GM21447 (cell line): ENCODE measurements at regions not wholly inside any gene's neighbourhood (a gene's known extent, or its start where the extent isn't known, plus 50 kb on each side); places are given as distances from the start of the nearest gene placed in this dataset.
"Not testable (repeated sequence)": the region's sequence is repeated elsewhere in the genome, so short reads cannot be mapped to it uniquely, and the experiment has no call there.

Experiments
- ATAC-seq: cut with Tn5 transposase; IDR thresholded peaks from one replicate; pipeline ENCODE4 v1.9.1; 2021; ENCODE audit not compliant: unreplicated experiment

- no peak for ATAC-seq
Measured at GRCh38 chr4:94011190-94011589, 182.6 kb downstream of the ATOH1 start.

DNA sequence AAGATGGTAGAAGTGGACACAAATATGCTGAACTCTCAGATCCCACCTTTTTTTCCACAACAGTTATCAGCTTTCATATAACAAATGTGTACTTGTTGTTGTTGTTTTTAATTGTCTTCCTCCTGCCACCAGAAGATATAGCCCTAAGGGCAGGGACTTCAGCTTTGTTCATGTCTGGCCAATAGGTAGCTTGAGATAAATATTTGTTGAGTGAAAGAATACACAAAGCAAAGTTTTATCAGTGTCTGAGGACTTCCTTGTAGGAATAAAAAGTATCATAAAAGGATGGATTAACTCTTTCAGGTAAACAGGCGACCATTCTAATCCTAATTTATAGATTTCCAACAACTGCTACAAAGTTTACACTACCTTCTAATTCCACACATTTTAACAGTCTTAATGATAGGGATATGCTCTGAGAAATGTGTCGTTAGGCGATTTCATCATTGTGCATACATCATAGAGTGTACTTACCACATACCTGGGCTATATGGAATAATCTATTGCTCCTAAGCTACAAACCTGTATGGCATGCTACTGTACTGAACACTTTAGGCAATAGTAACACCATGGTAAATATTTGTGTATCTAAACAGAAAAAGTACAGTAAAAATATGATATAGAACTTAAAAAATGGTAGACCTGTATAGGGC, 186.1 kb downstream of the ATOH1 start:
- no peak for ATAC-seq

DNA sequence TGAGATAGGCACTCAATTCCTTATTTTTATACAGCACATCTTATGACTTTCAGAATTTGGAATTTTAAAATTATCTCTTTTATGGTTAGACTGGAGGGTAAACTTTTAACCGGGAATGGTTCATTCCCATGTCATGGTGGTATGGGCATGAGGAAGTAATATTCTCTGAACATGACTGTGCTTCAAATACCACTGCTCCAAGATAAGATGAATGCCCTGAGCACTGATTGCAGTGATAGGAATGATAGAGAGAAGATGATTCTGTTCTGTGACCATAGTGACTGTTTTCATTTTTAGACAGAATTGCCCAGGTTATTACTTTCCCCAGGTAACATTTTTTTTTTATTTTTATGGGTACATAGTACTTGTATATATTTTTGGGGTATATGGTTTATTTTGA, 187.4 kb downstream of the ATOH1 start:
- no peak for ATAC-seq

DNA sequence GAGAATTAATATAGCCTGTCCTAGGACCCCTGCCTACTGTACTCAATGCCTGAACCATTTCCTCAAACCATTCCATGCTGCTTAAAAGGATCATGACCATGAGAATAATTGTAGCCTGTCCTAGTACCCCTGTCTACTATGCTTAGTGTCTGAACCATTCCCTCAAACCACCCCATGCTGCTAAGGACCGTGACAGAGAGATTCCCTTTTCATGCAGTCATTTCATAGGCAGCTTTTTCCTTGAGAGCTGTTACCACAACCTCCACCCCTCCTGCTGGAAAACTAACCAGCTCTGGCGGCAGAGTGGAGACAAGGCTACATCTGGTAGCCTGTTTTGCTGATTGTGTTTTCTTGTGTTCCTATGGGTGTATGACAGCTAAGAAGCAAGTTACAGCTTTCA, 174.9 kb upstream of the SMARCAD1 start:
- no peak for ATAC-seq

DNA sequence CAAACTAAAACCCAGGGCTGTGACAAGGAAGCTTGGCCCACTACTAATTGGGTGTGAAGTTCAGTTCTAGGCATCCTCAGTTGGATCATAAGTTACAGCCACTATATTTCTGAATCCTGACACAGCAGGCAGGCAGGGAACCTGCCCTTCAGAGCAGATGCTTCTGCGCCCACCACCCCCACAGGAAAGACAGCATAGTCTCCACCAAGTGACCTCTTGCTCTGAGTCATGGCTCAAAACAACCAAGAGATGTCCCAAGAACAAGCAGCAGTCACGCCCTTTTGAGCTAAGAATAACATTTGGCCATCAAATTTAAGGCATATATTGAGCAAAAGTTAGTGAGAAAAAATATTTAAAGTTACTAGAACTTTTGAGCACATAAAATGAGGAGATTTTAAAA, 170.7 kb upstream of the SMARCAD1 start:
- ATAC-seq, result peak; percentile 86

GRCh38 chr4:94038195-94038594, 169.5 kb upstream of the SMARCAD1 start:
- ATAC-seq, result no peak

DNA sequence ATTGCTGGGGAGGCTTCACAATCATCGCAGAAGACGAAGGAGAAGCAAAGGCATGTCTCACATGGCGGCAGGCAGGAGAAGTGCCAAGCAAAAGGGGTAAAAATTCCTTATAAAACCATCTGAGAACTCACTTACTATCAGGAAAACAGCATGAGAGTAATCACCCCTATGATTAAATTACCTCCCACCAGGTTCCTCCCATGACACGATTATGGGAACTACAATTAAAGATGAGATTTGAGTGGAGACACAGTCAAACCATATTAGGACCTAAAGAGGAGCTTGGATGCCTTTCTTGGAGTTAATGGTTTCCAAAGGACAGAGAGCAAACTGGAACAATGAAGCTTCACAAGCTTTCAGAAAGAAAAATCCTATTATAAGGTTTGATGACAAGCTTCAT, 168.4 kb upstream of the SMARCAD1 start:
- ATAC-seq, result no peak

GRCh38 chr4:94044471-94044870, 163.2 kb upstream of the SMARCAD1 start:
- not testable (repeated sequence) for ATAC-seq

GRCh38 chr4:94063084-94063483, 144.6 kb upstream of the SMARCAD1 start:
- ATAC-seq, result no peak

DNA sequence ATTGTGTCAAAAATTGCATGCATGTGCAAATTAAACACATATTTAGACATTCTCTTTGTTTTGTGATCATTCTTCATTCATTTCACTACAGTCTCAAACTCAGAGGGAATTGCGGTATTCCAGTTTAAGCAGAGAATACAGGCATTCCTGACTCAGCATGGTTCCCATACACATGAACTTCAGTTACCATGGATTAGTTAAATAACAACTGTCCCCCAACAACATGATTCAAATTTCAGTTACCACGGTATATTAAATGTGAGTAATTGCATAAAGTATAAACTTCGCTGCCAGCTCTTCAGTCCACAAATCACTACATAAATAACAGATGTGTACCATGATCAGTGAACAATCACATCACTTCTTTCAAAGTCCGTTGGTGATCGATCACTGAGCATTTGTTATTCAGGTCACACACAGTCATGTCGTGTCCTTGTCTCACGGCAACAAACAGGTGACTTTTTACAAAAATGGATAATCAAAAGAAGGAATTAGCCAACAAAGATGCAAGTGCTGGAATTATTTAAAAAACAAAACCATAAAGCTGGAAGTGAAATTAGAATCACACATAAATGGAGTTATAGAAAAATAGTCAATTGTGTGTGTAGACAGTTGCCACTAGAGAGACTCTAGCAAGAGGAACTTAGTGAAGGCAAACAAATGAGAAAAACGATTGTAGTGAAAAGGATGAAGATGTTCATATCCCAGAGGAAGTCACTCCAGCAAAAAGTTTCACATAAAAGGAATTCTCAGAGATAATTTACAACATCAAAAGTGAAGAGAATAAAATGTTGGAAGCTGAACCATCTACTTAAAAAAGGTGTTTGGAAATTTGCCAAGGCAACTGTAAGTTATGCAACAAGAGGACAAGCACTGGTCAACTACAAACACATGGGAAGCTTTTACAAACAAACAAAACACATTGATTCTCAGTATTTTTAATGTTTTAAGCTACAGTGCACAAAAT, 138.6 kb upstream of the SMARCAD1 start:
- no peak for ATAC-seq

GRCh38 chr4:94076498-94076897, 131.2 kb upstream of the SMARCAD1 start:
- no peak for ATAC-seq

DNA sequence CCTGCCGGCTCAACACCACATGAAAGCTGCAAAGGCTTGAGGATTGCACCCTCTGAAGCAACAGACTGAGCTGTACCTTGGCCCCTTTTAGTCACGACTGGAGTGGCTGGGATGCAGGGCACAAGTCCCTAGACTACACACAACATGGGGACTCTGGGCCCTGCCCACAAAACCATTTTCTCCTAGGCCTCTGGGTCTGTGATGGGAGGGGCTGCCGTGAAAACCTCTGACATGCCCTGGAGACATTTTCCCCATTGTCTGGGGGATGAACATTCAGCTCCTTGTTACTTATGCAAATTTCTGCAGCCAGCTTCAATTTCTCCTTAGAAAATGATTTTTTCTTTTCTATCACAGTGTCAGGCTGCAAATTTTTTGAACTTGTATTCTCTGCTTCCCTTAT, 123.5 kb upstream of the SMARCAD1 start:
- ATAC-seq, result no peak

- not testable (repeated sequence) for ATAC-seq
Measured at GRCh38 chr4:94099141-94099540, 108.5 kb upstream of the SMARCAD1 start.

DNA sequence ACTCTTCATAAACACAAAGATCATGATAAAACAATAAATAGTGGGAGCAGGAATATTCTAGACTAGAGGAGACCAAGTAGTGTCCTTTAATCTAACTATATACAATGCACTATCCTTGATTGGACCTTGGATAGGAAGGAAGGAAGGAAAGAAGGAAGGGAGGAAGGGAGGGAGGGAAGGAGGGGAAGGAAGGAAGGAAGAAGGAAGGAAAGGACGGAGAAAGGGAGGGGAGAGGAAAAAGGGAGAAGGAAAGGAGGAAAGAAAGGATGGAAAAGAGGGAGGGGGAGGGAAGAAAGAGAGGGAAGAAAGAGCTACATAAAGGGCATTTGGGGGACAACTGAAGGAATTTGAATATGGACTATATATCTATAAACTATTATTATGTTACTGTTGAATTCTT, 95.0 kb upstream of the SMARCAD1 start:
- ATAC-seq, result no peak

DNA sequence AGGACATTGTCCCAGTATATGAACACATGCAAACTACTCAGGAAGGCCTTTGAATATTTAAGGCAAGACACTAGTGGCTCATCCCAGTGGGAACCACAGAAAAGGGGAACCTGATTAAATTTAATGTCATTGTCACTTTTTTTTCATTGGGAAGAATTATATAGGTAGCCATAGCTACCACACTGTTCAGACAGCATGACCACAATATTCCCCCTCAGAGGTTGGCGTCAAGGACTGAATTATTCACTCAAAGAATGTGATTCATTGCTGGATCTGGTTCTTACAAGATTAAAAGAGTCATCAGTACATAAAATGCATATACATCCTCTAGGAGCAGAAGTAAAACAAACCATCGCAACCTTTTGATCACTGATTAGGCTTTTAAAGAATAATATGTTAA, 92.0 kb upstream of the SMARCAD1 start:
- ATAC-seq, result no peak

GRCh38 chr4:94116842-94117241, 90.8 kb upstream of the SMARCAD1 start:
- ATAC-seq, result no peak

DNA sequence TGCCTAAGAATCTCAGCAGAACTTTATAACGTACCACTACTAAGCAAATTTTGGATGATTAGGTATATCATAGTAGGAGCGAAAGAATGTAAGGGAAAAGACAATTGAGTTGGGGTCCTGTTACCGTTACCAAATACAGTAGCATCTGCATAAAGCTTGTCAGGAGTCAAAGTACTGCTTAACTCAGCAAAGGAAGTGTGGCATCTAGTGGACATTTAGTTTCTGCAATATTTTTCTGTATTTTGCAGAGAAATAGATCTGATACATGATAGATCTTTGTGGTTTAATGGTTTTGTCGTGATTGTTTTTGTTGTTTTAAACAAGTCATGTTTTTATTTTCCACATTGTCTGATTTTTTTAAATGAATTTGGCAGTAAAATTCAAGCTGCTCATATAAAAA, 81.0 kb upstream of the SMARCAD1 start:
- no peak for ATAC-seq

GRCh38 chr4:94127707-94128328, 79.8 kb upstream of the SMARCAD1 start:
- peak; percentile 76 for ATAC-seq

DNA sequence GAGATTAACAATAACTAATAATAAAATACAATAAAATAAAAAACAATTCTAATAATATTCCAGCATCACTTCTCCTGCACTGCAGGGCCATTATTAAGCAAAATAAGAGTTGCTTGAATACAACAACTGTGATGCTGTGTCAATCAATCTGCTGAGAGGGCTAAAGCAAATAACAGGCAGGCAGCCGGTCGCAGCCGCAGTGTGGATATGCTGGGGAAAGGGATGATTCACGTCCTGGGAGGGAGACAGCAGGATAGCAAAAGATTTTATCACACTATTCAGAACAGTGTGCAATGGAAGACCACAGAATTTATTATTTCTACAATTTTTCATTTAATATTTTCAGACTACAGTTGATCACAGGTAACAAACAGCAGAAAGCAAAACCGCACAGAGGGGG, 76.5 kb upstream of the SMARCAD1 start:
- no peak for ATAC-seq

- no peak for ATAC-seq
Measured at GRCh38 chr4:94135701-94136100, 72.0 kb upstream of the SMARCAD1 start.

DNA sequence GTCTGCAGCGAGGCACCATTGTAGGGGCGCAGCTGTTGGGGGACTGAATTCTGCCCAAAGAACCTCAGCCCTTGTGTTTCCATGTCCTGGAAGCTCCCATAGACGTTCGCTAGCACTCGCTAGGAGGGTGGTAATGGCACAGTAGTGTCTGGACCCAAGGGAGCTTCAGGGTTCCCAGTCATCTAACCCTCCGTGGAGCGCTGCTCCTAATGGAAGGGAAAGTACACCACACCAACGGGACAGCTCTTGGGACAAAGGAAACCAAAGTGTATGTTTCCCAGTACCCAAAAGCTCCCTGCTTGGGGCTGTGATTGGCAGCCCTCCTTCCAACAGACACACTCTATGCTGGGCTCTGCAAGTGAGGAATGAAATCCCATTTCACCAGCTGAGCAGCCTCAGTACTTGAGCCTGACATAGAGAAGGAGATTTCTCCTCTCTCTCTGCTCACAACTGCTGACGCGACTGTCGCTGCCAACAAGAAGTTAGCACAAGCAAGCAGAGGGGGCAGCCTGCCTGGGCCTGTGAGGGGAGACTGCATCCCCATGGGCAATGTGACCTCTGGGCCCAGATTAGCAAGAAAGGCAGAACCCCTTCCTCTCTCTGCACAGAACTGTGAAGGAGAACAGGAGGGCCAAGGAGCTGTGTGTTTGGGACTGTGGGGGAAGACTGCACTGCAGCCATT, 67.6 kb upstream of the SMARCAD1 start:
- no peak for ATAC-seq
